Thoracic aorta (tissue), 2 donors: ENCODE measurements at regions not wholly inside any gene's neighbourhood (a gene's known extent, or its start where the extent isn't known, plus 50 kb on each side); places are given as distances from the start of the nearest gene placed in this dataset.

Experiments used
- ATAC-seq: fragments of 150-250 bp; one replicate; pipeline ENCODE4 v1.8.0; 2017; ENCODE audit warnings: low read depth; ENCODE audit not compliant: insufficient number of reproducible peaks, low FRiP score
- DNase-seq: peaks from one replicate; pipeline ENCODE4 v3.0.0-alpha.2; 2020; ENCODE audit warnings: low spot score
- H3K27ac ChIP-seq, 2 donors: fragments of 200-600 bp; sonication (generic); 1 replicate in 1 of 2; 2 replicates in 1 of 2; pipeline ENCODE4 v1.5.1; 2016; ENCODE audit warnings: mild to moderate bottlenecking in 2 of 2, moderate library complexity in 2 of 2
- H3K27me3 ChIP-seq: fragments of 200-600 bp; sonication (generic); replicated peaks from 2 replicates; pipeline ENCODE4 v1.6.0; 2016; ENCODE audit warnings: mild to moderate bottlenecking; ENCODE audit not compliant: insufficient read depth
- H3K36me3 ChIP-seq: fragments of 200-600 bp; sonication (generic); one replicate; pipeline ENCODE4 v1.5.1; 2016
- H3K4me1 ChIP-seq, 2 donors: fragments of 200-600 bp; sonication (generic); 1 replicate in 1 of 2; 2 replicates in 1 of 2; pipeline versions ENCODE4 v1.5.1 to v1.6.0; 2016; ENCODE audit warnings: low read depth in 2 of 2, mild to moderate bottlenecking in 1 of 2; ENCODE audit not compliant: control insufficient read depth in 1 of 2
- H3K4me3 ChIP-seq: fragments of 200-600 bp; sonication (generic); 2 replicates; pipeline ENCODE4 v1.5.1; 2016; ENCODE audit warnings: mild to moderate bottlenecking
- H3K9me3 ChIP-seq: fragments of 200-600 bp; sonication (generic); 2 replicates; pipeline ENCODE4 v1.5.1; 2016
- CTCF ChIP-seq: fragments of 200-600 bp; sonication (generic); IDR thresholded peaks from one replicate; pipeline ENCODE4 v1.5.1; 2019; ENCODE audit warnings: antibody characterized with exemption

GRCh38 chr6:141472162-141472928, 660.4 kb upstream of the GJE1 start:
- no peaks in the 10 kb centered on the region for H3K36me3 ChIP-seq
- ATAC-seq (no peak), DNase-seq (no peak)
- no peak overlapping the region for H3K27ac ChIP-seq
- H3K27me3 ChIP-seq, result no peaks in the 10 kb centered on the region
- TF ChIP-seq CTCF, result no peak
- peaks cover 0 to 12% of the 10 kb centered on the region in 2 donors for H3K4me1 ChIP-seq
- H3K4me3 ChIP-seq, result no peak overlapping the region
- no peaks in the 10 kb centered on the region for H3K9me3 ChIP-seq

- no peaks in the 10 kb centered on the region for H3K36me3 ChIP-seq
- H3K27ac ChIP-seq, result no peak overlapping the region
- DNase-seq (no peak), ATAC-seq (no peak)
- no peak for TF ChIP-seq CTCF
- no peaks in the 10 kb centered on the region for H3K9me3 ChIP-seq
- H3K27me3 ChIP-seq, result no peaks in the 10 kb centered on the region
- no peak overlapping the region for H3K4me3 ChIP-seq
- H3K4me1 ChIP-seq, result peaks cover 0 to 17% of the 10 kb centered on the region in 2 donors
Measured at GRCh38 chr6:141470810-141471209, 661.9 kb upstream of the GJE1 start.

DNA sequence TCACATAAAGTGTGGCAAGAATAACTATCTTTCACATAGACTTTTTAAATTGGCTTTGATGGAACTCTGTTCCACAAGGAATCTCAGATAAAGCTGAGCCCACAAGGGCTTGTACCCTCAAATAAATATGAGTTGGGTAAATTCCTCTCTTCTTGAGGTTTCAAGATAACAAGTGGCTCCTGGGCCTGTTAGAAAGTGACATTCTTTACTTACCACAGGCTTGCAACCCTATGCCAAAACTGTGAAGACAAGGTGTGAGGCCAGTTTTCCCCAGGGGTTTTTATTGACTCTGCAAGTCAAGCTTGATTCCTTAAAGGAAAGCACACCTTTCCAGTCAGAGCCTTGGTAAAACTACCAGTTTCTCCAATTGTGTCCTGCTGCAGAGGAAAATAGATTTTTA, 664.8 kb upstream of the GJE1 start:
- Histone ChIP-seq H3K4me1 (peaks cover 0 to 21% of the 10 kb centered on the region in 2 donors), H3K27ac (no peak overlapping the region), H3K36me3 (no peaks in the 10 kb centered on the region), H3K27me3 (no peaks in the 10 kb centered on the region), H3K9me3 (no peaks in the 10 kb centered on the region), H3K4me3 (no peak overlapping the region)
- no peak for DNase-seq
- ATAC-seq, result no peak
- TF ChIP-seq CTCF, result no peak

- no peak for TF ChIP-seq CTCF
- Histone ChIP-seq H3K36me3 (no peaks in the 10 kb centered on the region), H3K4me1 (peaks cover 0 to 30% of the 10 kb centered on the region in 2 donors), H3K9me3 (no peaks in the 10 kb centered on the region), H3K4me3 (no peak overlapping the region), H3K27ac (no peak overlapping the region), H3K27me3 (no peaks in the 10 kb centered on the region)
- no peak for DNase-seq
- ATAC-seq, result no peak
Measured at GRCh38 chr6:141467041-141467440, 665.7 kb upstream of the GJE1 start.

DNA sequence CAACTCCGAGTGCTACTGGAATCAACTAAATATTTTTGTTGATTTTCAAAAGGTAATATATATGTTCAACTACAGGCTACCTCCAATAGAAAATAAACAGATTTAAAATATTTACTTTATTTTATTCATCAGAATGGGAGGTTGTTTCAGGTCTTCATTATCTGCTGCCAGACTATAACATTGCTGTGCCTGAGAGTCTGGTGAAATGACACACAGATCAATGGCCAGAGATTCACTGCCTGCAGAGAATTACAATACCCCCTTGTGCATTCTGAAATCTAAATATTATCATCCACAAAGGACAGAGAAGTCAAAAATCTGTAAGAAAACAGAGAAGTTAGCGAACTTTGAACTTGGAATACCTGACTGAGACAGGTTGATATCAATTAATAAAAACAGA, 667.8 kb upstream of the GJE1 start:
- Histone ChIP-seq H3K27ac (no peak overlapping the region), H3K9me3 (no peaks in the 10 kb centered on the region), H3K4me3 (no peak overlapping the region), H3K4me1 (peaks cover 0 to 30% of the 10 kb centered on the region in 2 donors), H3K27me3 (no peaks in the 10 kb centered on the region), H3K36me3 (no peaks in the 10 kb centered on the region)
- DNase-seq (no peak), ATAC-seq (no peak)
- TF ChIP-seq CTCF, result no peak
